HG03045 (cell line): ENCODE measurements at regions not wholly inside any gene's neighbourhood (a gene's known extent, or its start where the extent isn't known, plus 50 kb on each side); places are given as distances from the start of the nearest gene placed in this dataset.
"Not testable (repeated sequence)": the region's sequence is repeated elsewhere in the genome, so short reads cannot be mapped to it uniquely, and the experiment has no call there.

ENCODE experiments used
- ATAC-seq: cut with Tn5 transposase; IDR thresholded peaks from one replicate; pipeline ENCODE4 v1.9.1; 2021; ENCODE audit warnings: mild to moderate bottlenecking, moderate library complexity; ENCODE audit not compliant: unreplicated experiment

DNA sequence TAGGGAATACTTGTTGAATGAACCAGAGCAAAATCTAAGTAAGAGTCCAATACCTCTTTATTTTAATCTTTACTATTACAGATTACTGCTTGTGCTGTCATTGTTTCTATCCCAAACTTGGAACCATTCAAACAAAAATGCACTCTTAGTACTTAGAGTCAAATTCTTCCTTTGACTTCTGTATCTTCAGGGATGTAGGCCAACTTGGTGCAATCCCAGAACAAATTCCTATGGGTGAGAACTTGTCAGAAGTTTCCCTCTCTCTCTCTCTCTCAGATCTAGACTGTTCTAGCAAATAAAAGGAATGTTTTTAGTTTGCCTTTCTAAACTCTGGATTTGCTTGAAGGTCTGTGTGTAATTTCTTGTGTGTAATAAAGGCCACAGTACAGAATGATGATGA lies 329.0 kb upstream of the TMTC4 start:
- ATAC-seq, result no peak

DNA sequence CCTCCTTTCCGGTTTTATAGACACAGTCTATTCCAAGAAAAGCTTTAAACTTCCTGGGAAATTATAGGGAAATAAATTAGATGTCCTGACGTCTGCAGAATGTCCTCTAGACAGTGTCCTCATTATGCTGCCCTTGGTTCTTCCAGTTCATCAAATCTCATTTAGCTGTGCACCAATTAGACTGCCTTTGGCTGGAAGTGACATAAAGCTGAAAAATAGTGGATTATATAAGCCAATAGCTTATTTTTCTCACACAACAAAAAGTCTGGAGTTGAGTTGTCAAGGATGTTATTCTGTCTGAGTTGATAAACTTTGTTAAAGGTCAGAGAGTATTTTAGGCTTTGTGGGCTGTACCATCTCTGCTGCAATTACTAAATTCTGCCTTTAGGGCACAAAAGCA lies 314.8 kb upstream of the TMTC4 start:
- ATAC-seq, result no peak

DNA sequence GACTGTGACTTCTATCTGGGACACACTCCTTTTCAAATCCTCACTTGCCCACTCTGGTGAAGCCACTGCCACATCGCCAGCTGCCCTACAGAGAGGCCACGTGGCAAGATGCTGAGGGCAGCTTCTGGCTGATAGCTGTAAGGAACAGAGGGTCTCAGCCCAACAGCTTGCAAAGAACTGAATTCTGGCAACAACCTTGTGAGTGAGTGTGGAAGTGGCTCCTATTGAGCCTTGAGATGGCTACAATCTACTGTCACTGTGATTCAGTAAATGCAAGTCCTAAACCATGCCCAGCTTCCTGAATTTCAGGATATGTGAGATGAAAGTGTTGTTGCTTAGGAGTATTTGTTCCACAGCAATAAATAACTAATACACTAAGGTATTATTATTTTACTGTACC lies 314.3 kb upstream of the TMTC4 start:
- no peak for ATAC-seq

DNA sequence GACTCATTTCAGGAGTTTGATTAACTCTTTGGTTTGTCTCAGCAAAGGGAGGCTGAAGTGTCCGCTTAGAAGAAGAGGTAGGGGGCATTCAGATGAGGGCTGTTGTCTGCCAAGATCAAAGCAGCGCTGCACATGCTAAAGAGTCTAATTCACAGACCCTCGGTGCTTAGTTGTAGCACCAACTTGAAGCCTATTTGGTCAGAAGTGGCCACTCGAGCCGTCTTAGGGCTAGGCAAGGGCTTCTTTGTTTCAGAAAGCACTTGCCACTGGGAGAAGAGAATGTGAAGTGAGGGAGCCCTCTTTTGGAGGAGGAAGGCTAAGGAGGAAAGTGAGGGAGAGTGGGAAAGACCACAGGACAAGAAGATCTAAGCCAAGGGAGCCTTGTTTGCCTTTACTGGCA lies 313.4 kb upstream of the TMTC4 start:
- ATAC-seq, result no peak

DNA sequence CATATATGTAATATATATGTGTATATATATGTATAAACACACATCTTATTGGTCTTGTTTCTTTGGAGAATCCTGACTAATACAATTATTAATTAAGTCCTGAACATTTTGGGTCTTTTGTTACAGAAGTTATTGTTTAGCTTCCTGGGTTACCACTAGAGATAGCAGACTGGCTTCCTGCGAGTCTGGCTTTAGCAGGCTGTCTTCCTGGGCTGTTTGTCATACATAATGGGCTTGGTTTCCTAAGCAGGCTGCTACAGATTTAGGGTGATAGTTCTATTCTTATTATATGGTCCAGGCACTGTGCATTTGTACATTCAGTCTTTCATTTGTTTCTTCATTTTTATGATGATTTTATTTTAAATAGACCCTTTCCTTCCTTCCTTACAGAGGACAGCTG lies 312.0 kb upstream of the TMTC4 start:
- no peak for ATAC-seq

DNA sequence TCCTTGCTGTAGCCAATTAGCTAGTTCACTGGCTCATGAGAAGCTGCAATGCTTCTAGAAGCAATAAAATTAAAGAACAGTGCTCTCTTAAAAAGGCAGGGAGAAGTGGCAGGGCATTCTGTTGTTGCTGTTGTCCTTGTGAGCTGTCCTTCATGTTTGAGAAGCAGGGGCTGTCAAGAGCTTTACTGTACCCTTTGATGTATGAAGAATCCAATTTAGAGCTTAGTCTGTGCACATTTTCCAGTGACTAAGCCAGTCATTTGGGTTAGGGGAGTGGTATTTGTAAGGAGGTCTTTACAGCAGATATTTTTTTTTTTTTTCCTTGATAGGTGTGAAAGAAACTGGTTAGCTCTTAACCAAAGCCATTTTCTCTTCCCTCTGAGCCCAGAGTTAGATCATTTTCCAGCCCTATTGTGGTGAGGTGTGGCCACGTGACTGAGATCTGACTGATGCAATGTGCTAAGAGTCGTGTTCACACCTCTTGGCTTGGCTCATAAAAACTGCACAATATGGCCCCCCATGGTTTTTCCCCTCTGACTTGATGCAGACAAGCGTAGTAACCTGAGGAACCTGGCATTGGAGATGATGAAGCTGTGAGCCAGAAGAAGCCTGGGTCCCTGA lies 309.6 kb upstream of the TMTC4 start:
- no peak for ATAC-seq

DNA sequence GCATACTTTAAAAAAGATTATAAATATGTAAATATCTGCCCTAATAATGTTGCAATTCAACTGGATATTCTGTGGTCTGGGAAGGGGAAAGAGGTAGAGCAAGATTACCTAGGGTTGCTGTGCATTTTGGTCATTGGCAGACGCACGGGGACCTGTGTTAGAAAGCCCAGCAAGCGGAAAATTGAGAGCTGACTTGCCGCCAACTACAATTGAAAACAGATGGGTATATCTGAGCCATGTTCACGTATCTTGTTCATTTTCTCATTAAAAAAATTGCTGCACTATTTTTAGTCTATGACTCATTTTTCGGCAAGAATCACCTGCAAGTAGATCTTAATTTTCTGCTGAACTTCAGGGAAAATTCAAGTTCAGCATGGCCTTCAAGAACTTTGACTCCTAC lies 308.5 kb upstream of the TMTC4 start:
- ATAC-seq, result no peak

DNA sequence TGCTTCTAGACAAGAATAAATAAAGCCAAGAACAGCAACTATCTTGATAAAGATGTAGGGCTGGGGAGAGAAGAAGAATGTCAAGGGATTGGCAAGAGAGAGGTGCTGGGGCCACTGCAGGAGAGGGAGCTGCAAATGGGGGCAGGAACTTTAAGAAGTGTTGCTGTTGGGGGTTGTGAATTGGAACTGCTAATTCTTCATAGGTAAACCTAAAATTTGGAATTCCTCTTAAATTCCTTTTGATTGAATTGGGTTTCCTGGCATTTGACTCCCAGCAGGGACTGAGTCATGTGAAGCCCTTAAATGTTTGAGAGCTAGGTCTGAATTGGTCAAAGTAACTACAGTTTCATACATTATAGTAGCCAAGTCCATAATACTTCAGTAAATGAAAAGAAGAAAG lies 305.6 kb upstream of the TMTC4 start:
- no peak for ATAC-seq

DNA sequence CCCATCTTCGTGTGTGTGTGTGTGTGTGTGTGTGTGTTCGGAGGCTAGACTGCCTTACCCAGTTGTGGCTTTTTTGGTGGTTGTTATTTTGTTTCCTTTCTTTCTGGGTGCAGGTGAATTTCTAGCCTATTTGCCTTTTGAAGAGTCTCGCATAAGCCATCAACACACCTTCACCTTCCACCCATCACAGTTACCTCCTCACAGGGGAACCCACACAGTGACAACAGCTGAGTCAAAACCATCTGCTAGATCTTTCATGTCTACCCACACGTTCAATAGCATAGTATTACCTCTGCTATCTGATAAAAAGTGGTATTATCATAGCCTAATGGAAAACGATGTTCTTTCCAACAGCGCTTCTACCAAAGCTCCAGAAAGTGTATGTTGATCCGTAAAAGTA lies 303.2 kb upstream of the TMTC4 start:
- no peak for ATAC-seq

DNA sequence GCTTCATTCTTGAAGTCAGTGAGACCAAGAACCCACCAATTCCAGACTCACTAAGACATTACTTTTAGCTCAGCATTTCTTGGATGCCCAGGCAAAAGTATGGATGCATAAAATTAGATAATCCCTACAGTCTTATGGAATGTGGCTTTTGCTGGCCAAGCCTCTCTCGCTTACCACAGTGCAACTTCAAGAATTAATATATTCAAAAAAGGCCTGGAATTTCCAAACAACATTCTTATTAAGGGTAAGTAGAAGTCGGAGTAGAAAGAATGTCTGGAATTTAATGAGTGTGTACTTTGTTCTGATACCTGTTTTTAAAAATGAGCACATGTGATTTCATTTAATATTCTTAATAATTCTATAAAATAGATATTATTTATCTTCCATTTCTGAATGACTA lies 302.4 kb upstream of the TMTC4 start:
- ATAC-seq, result no peak

DNA sequence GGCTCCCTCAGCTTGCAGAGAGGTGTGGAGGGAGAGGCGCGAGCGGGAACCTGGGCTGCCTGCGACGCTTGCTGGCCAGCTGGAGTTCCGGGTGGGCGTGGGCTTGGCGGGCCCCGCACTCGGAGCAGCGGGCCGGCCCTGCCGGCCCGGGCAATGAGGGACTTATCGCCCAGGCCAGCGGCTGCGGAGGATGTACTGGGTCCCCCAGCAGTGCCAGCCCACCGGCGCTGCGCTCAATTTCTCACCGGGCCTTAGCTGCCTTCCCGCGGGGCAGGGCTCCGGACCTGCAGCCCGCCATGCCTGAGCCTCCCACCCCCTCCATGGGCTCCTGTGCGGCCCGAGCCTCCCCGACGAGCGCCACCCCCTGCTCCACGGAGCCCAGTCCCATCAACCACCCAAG lies 301.1 kb upstream of the TMTC4 start:
- ATAC-seq, result not testable (repeated sequence)

DNA sequence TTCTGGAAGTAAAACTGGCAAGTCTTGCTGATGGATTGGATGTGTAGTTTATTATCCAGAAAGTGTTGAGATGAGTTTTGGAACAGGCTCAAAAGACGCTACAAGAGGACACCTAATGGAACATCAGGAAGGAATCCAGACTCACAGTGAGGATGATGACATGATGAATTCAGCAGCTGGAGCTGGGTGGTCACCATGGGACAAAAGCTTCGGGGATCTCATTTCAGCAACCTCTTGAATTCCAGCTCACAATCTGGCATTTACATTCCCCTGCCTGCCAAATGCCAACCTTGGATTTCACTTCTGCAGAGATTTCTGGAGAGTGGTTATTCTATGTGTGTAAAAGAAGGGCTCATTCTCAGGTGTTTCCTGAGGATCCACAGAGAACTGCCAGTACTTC lies 288.0 kb upstream of the TMTC4 start:
- ATAC-seq, result no peak

DNA sequence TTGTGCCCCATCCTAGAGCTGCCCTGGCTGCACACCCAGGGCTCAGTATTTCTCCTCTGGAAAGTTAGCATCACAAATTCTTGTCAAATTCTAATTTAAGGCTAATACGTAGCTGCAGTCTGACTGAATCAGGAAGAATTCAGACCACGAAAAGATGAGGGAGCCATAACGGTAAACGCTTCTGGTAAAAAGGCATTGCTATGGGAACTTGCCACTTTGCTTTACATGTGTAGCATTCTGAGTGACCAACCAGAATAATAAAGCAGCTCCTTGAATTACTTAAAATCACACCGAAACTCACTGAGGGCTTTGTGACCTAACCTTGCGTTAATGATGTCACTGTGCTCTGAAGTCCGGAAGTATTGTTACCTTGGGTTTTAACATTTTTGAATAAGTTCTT lies 286.6 kb upstream of the TMTC4 start:
- ATAC-seq, result no peak

DNA sequence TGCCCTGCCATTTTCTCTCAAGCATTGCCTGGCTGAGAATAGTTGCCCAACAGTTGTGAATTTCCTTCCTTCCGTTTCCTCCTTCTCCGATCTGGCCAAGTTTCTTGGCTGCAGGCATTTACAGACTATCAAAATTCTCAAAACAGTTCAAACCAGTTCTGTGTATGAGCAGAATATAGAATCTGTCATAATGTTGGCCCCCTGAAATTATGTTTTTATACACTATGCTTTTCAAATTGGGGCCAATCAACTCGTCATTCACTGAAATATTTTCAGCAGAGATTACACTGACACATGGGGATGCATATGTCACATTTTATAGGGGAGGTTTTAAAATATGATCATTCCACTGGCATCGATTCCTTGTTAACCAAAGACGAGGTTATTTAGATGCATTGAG lies 284.2 kb upstream of the TMTC4 start:
- no peak for ATAC-seq

DNA sequence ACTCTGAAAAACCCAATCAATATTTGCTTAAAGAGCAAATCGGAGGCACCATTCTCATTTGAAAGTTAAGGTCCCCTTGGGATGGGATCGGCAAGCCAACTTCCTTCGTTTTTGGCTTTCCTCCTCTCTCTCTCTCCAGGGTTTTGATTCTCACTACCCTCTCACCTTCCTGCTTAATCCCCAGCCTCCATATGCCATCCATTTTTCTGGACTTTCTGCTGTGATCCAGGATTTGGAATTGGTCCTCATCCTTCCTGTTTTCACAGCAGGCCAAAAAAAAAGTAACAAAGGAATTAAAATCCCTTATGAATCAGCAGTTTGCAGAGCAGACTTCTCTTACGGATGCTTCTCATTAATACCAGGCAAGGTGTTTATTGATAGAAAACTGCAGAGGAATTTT lies 283.1 kb upstream of the TMTC4 start:
- no peak for ATAC-seq

DNA sequence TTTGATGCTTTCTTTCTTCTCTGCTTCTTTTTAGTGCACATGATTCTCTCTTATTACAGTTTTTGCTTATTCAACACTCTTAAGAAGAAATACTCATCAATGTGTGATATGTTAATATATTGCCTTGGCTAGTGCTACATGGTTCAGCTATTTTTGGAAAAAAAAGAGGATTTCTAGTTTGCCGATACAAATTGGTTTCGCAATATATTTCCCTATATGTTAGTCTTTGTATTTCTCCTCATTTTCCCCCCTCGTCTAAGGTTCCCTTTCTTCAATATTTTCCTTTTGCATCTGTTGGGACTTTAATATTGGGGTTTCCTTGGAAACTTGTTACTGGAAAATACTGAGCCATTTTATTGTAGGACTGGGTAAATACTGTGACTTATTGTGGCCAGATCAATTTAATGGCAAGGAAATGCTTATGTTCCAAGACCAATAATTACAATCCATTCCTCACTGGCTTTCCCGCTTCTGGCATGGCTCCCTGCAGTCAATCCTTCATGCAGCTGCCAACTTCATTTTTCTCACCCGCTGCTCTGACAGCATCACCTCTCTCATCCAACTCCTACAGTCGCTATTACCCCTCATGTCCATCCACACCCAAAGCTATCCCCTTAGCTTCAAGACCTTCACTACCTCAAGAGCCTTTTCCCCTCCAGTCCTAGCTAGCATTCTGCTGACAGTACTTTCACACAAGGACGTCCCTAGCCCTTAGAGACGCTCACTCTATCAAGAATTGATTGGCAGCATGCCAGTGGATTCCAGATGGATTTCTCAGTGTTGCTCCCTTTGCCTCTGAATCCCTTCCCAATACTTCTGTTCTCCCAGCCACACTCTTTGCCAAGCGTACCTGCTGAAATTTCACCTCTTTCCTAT lies 280.1 kb upstream of the TMTC4 start:
- no peak for ATAC-seq

DNA sequence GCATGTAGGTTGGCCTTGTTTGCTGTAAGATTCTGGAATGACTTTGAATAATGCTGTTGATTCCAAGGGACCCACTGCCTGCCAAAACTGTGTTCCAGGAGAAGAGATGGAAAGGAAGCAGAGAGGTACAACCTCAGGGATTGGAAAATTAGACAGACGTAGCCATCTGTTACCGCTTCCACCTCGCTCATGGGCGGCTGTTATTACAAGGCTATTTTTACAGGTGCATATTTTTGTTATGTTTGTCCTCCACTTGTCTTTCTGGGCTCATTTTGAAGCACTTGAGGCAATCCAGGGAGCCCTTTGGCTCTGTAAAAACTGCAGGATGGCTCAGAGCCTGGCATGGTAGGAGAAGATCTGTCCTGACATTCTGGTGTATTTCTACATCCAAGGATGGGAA lies 276.4 kb upstream of the TMTC4 start:
- no peak for ATAC-seq

DNA sequence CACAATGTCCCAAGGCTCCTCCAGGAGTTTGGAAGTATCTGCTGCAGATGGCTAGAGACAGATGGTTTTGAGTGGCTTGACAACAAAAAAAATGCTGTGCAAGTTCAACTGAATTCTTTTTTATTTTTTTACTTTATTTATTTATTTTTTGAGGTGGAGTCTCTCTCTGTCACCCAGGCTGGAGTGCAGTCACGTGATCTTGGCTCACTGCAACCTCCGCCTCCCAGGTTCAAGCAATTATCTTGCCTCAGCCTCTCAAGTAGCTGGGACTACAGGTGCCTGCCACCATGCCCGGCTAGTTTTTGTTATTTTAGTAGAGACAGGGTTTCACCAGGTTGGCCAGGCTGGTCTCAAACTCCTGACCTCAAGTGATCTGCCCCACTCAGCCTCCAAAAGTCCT lies 274.3 kb upstream of the TMTC4 start:
- ATAC-seq, result not testable (repeated sequence)

DNA sequence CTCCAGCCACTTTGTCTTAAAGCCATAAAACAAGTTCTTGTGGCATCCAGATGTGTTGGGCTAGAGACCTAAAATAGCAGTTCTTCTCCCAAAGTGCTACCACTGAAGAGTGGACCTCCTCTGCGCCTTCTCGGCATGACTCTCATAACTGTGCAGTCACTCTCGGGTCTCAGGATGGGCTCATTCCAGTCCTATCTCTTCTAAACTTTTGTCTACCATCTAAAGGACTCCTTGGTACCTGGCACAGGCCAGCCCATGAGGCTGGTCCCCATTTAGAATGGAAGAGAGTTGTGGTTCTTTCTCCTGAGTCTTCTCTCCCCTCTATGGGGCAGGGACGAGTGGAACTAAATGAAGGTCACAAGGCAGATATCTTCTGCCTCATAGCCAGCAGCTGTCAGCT lies 272.0 kb upstream of the TMTC4 start:
- ATAC-seq, result no peak

DNA sequence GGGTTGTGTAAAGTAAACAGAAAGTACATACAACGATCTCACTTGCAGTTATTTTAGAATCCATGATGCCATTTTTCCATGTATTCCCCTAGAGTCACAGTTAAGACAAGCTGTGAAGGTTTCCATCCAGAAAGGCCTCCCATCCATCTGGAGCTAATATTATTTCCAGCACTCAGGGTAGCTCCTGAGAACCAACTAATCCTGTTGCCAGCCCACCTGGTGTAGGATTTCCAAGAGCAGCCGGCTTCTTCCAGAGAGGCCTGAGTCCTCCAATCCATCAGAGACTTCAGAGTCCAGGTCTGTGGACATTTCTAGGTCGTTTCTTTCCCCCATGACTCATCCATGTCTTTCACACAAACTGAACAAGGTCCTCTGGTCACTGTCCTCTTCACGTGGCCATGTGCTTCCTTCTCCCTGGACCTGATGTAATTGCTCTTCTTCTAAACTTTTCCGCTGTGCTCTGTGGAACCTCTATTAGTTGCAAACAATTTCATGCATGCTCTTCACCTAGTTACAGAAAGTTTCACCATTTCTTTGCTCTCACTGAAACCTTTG lies 270.3 kb upstream of the TMTC4 start:
- ATAC-seq, result no peak

DNA sequence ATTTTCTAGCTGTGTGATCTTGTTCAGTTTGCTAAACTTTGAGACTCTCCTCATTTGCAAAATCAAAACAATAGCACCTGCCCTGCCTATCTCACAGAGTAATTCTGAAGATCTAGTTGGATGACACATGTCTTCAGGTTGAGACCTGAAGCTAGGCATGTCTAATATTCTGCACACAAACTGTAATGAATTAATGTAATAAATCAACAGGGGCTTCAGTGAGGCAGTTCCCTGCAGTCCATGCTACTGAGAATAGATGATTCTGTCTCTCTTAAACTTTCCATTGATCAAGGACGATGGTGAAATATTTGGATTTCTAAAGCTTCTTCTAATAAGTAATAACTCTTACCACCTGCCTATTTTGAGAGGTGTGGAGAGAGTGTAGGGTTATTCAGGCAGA lies 268.1 kb upstream of the TMTC4 start:
- ATAC-seq, result no peak
